ENCODE measurements at regions not wholly inside any gene's neighbourhood (a gene's known extent, or its start where the extent isn't known, plus 50 kb on each side); places are given as distances from the start of the nearest gene placed in this dataset.

DNA sequence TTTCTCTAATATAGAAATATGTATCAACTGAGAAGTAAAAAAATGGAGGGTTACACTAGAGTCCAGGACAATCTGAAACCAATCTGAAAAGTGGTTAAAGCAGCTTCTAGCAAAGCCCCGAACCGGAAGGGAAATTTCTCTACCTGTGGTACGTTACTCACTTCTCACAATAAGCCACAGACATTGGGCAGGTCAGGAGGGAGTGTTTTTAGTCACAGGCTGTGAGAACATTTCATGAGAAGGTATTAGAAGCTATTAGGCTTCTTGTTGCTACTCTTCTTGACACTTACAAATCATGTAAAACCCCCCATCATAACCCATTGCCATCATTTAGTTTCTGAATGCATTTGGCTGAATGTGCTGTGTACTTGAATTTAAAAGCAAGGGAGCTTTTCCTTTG, 120.9 kb downstream of the NUFIP1 start:
- H3K23ac ChIP-seq (ENCODE audit: insufficient read length): no peak overlapping the region
- TF ChIP-seq CBX8 (IDR thresholded peaks at IDR 0.05; ENCODE audit: borderline replicate concordance, low read depth, low read length): no peak
- TF ChIP-seq SP4 (IDR thresholded peaks at IDR 0.05; ENCODE audit: low read length): no peak
- TF ChIP-seq RFX5 (IDR thresholded peaks at IDR 0.05; ENCODE audit: borderline replicate concordance, low read depth, low read length): no peak
- TF ChIP-seq NRF1 (IDR thresholded peaks at IDR 0.05; ENCODE audit: low read depth, low read length): no peak
- no peak for TF ChIP-seq FOSL1 (IDR thresholded peaks at IDR 0.05; ENCODE audit: insufficient read depth, low read depth, low read length)
- no peak for TF ChIP-seq SP2 (IDR thresholded peaks at IDR 0.05; ENCODE audit: low read length)
- TF ChIP-seq BCL11A (IDR thresholded peaks at IDR 0.05; ENCODE audit: low read depth in 2 of 2, low read length in 2 of 2): no peak
- TF ChIP-seq POU5F1 (IDR thresholded peaks at IDR 0.05; ENCODE audit: low read depth, low read length): no peak
- TF ChIP-seq HDAC6 (IDR thresholded peaks at IDR 0.05; ENCODE audit: low read depth, low read length): no peak
- TF ChIP-seq NANOG (IDR thresholded peaks at IDR 0.05; ENCODE audit: insufficient read depth, low read depth, low read length, poor library complexity, severe bottlenecking): no peak
- no peak for TF ChIP-seq E2F6 (IDR thresholded peaks at IDR 0.05)
- no peak for TF ChIP-seq RAD21 (IDR thresholded peaks at IDR 0.05 in 1 of 2, conservative IDR thresholded peaks at IDR 0.05 in 1 of 2; ENCODE audit: low read depth in 2 of 2, low read length in 2 of 2)
- no peak for TF ChIP-seq KDM5A (IDR thresholded peaks at IDR 0.05; ENCODE audit: low read length)
- no peak for TF ChIP-seq SP1 (IDR thresholded peaks at IDR 0.05; ENCODE audit: low read depth, low read length)
- no peak for TF ChIP-seq BACH1 (IDR thresholded peaks at IDR 0.05; ENCODE audit: low read length)

More for the DNA sequence above, 120.9 kb downstream of the NUFIP1 start:
- Histone ChIP-seq H3K27ac (ENCODE audit: low read depth, low read length) (no peak overlapping the region), H2BK5ac (ENCODE audit: low read depth, low read length) (no peak overlapping the region), H3K56ac (replicated peaks; ENCODE audit: insufficient read length, low read depth, low read length) (no peak overlapping the region), H3K4me1 (replicated peaks in 1 of 4; ENCODE audit: control insufficient read depth in 3 of 4, insufficient read depth in 4 of 4, low read length in 3 of 4) (no peaks in the 10 kb centered on the region; a peak in 1 of 7 replicates), H3K4me2 (ENCODE audit: insufficient read depth in 1 of 2, low read depth in 2 of 2, low read length in 2 of 2) (no peak overlapping the region), H3K79me1 (ENCODE audit: low read depth, low read length) (no peaks in the 10 kb centered on the region), H4K91ac (replicated peaks; ENCODE audit: insufficient read length, low read length) (no peak overlapping the region), H2BK15ac (ENCODE audit: low read length) (no peak overlapping the region), H4K8ac (ENCODE audit: extremely low read depth, insufficient read depth, low read length) (no peak overlapping the region), H2AFZ (ENCODE audit: low read length) (no peak overlapping the region), H3K9ac (replicated peaks in 1 of 4; ENCODE audit: extremely low read depth in 1 of 4, low read depth in 3 of 4, low read length in 3 of 4) (no peak overlapping the region), H4K20me1 (replicated peaks in 1 of 2; ENCODE audit: control insufficient read depth in 1 of 2, insufficient read depth in 2 of 2, low read length in 2 of 2) (no peaks in the 10 kb centered on the region), H3K79me2 (ENCODE audit: control insufficient read depth in 1 of 2, insufficient read depth in 2 of 2, low read length in 2 of 2) (no peaks in the 10 kb centered on the region), H3K4me3 (ENCODE audit: extremely low read depth in 1 of 4, insufficient read depth in 2 of 4, low read depth in 3 of 4, low read length in 4 of 4) (no peak overlapping the region), H2AK5ac (ENCODE audit: low read depth, low read length) (no peak overlapping the region), H3K27me3 (replicated peaks in 1 of 4; ENCODE audit: control insufficient read depth in 3 of 4, extremely low read depth in 1 of 4, insufficient read depth in 3 of 4, low read length in 3 of 4) (no peaks in the 10 kb centered on the region), H4K5ac (ENCODE audit: insufficient read length, low read depth, low read length) (no peak overlapping the region), H3K36me3 (ENCODE audit: control insufficient read depth in 2 of 4, insufficient read depth in 4 of 4, low read length in 3 of 4) (no peaks in the 10 kb centered on the region), H3K9me3 (ENCODE audit: insufficient read depth in 2 of 2, low read depth in 1 of 2, low read length in 1 of 2) (no peaks in the 10 kb centered on the region), H2BK20ac (ENCODE audit: low read length) (no peak overlapping the region), H3K14ac (ENCODE audit: insufficient read length) (no peak overlapping the region), H3K4ac (replicated peaks; ENCODE audit: insufficient read length, low read depth, low read length) (no peak overlapping the region), H3K23me2 (ENCODE audit: low read depth, low read length) (no peaks in the 10 kb centered on the region), H3K18ac (ENCODE audit: extremely low read depth, low read length) (no peak overlapping the region), H2BK120ac (replicated peaks; ENCODE audit: low read depth, low read length) (no peak overlapping the region), H2BK12ac (ENCODE audit: low read depth, low read length) (no peak overlapping the region)
- ChIA-PET POLR2A (ENCODE audit: partially characterized antibody) (interaction anchor here (0.6 kb wide), 1 partner anchor 395 kb away, joined by 3 read pairs; no protein-coding TSS in a partner anchor), CTCF (ENCODE audit: partially characterized antibody) (interaction anchor here (0.5 to 1.2 kb wide), 3 partner anchors 12 to 448 kb away, joined by 3 read pairs; no protein-coding TSS in a partner anchor)
- no peak for DNase-seq (ENCODE audit: low read depth in 1 of 2, low spot score in 2 of 2)
- no peak for FAIRE-seq
- 98% methylated on average over 3 of the region's 3 CpGs; no CpG with 5 or more reads in 1 of the 2 experiments for WGBS, 2 experiments (ENCODE audit: extremely low coverage in 1 of 2, insufficient coverage in 1 of 2, insufficient read length in 1 of 2, insufficient replicate concordance in 2 of 2, low coverage in 1 of 2, low lambda C conversion rate in 2 of 2, missing lambda C conversion rate in 1 of 2)
